H1 (cell line): ENCODE measurements at regions not wholly inside any gene's neighbourhood (a gene's known extent, or its start where the extent isn't known, plus 50 kb on each side); places are given as distances from the start of the nearest gene placed in this dataset.

Source experiments
- CTCF ChIA-PET: fragments of 300-600 bp; sonication (Branson Sonifier 250); formaldehyde crosslinking; loops from one replicate; lab custom pipeline; 2021; ENCODE audit not compliant: partially characterized antibody; lab: Charles Lee
- POLR2A ChIA-PET: fragments of 300-600 bp; sonication (Branson Sonifier 250); formaldehyde crosslinking; loops from one replicate; lab custom pipeline; 2021; ENCODE audit warnings: inconsistent platforms; ENCODE audit not compliant: partially characterized antibody; lab: Charles Lee
- DNase-seq, 2 experiments: peaks; one replicate each; pipeline versions ENCODE4 v3.0.0 to v3.0.0-alpha.2; 2010 to 2022; ENCODE audit warnings: low spot score in 2 of 2, low read depth in 1 of 2, mixed read lengths in 1 of 2
- FAIRE-seq: peaks from 2 replicates; lab custom pipeline; 2011; peaks lifted over from hg19 to GRCh38; lab: Jason Lieb, UNC
- H2AFZ ChIP-seq: 2 replicates; pipeline ENCODE4 v1.8.1; 2012; ENCODE audit warnings: low read length, inconsistent platforms
- H2AK5ac ChIP-seq: 2 replicates; pipeline ENCODE4 v1.6.1; 2013; ENCODE audit warnings: low read depth, low read length
- H2BK120ac ChIP-seq: replicated peaks from 2 replicates; pipeline ENCODE3; 2013; ENCODE audit warnings: low read depth, low read length, inconsistent platforms
- H2BK12ac ChIP-seq: 2 replicates; pipeline ENCODE4 v1.6.1; 2013; ENCODE audit warnings: low read depth, low read length
- H2BK15ac ChIP-seq: 2 replicates; pipeline ENCODE4 v1.6.1; 2013; ENCODE audit warnings: low read length
- H2BK20ac ChIP-seq: 2 replicates; pipeline ENCODE4 v1.6.1; 2013; ENCODE audit warnings: low read length
- H2BK5ac ChIP-seq: 2 replicates; pipeline ENCODE4 v1.6.1; 2013; ENCODE audit warnings: low read depth, low read length
- H3K14ac ChIP-seq: 2 replicates; pipeline ENCODE4 v1.6.1; 2013; ENCODE audit warnings: inconsistent platforms; ENCODE audit not compliant: insufficient read length
- H3K18ac ChIP-seq: 2 replicates; pipeline ENCODE4 v1.6.1; 2013; ENCODE audit warnings: low read length; ENCODE audit errors: extremely low read depth
- H3K23ac ChIP-seq: 2 replicates; pipeline ENCODE4 v1.6.1; 2013; ENCODE audit warnings: inconsistent platforms; ENCODE audit not compliant: insufficient read length
- H3K23me2 ChIP-seq: 2 replicates; pipeline ENCODE4 v1.6.1; 2013; ENCODE audit warnings: low read depth, low read length
- H3K27ac ChIP-seq: 2 replicates; pipeline ENCODE4 v1.6.1; 2011; ENCODE audit warnings: low read depth, low read length, inconsistent platforms
- H3K27me3 ChIP-seq, 4 experiments: replicated peaks in 1 of 4; 1 replicate in 1 of 4; 2 replicates in 3 of 4; pipeline versions ENCODE4 v1.6.1 to v1.8.1; 2011 to 2013; ENCODE audit warnings: low read length in 3 of 4, mild to moderate bottlenecking in 3 of 4, inconsistent platforms in 2 of 4, mixed read lengths in 2 of 4, moderate library complexity in 1 of 4; ENCODE audit not compliant: control insufficient read depth in 3 of 4, insufficient read depth in 3 of 4; ENCODE audit errors: extremely low read depth in 1 of 4
- H3K36me3 ChIP-seq, 4 experiments: 2 replicates each; pipeline versions ENCODE4 v1.6.1 to v1.8.1; 2011 to 2013; ENCODE audit warnings: mild to moderate bottlenecking in 4 of 4, low read length in 3 of 4, moderate library complexity in 2 of 4, control low read depth in 1 of 4, inconsistent platforms in 1 of 4; ENCODE audit not compliant: insufficient read depth in 4 of 4, control insufficient read depth in 2 of 4
- H3K4ac ChIP-seq: replicated peaks from 2 replicates; pipeline ENCODE3; 2013; ENCODE audit warnings: low read length, low read depth, mixed read lengths, inconsistent platforms; ENCODE audit not compliant: insufficient read length
- H3K4me1 ChIP-seq, 4 experiments: replicated peaks in 1 of 4; 1 replicate in 1 of 4; 2 replicates in 3 of 4; pipeline versions ENCODE4 v1.6.1 to v1.8.1; 2011 to 2013; ENCODE audit warnings: low read length in 3 of 4, inconsistent platforms in 2 of 4, mixed read lengths in 1 of 4; ENCODE audit not compliant: insufficient read depth in 4 of 4, control insufficient read depth in 3 of 4
- H3K4me2 ChIP-seq, 2 experiments: 2 replicates each; pipeline versions ENCODE4 v1.6.1 to v1.8.1; 2011 to 2013; ENCODE audit warnings: low read depth in 2 of 2, low read length in 2 of 2, control low read depth in 1 of 2, inconsistent platforms in 1 of 2, mild to moderate bottlenecking in 1 of 2; ENCODE audit not compliant: insufficient read depth in 1 of 2
- H3K4me3 ChIP-seq, 4 experiments: fragments of 200-600, 300-600 bp in 1 of 4; sonication (generic), shearing (Covaris generic), sonication (Bioruptor Twin) in 1 of 4; 2 replicates each; pipeline versions ENCODE4 v1.5.1 to v1.8.1; 2011 to 2016; ENCODE audit warnings: low read length in 4 of 4, low read depth in 3 of 4, control low read depth in 2 of 4, inconsistent platforms in 2 of 4, mild to moderate bottlenecking in 2 of 4, mixed read lengths in 1 of 4, moderate library complexity in 1 of 4; ENCODE audit not compliant: insufficient read depth in 2 of 4; ENCODE audit errors: extremely low read depth in 1 of 4
- H3K56ac ChIP-seq: replicated peaks from 2 replicates; pipeline ENCODE3; 2013; ENCODE audit warnings: low read depth, mild to moderate bottlenecking, mixed read lengths, low read length, inconsistent platforms; ENCODE audit not compliant: insufficient read length
- H3K79me1 ChIP-seq: 2 replicates; pipeline ENCODE4 v1.6.1; 2013; ENCODE audit warnings: low read depth, low read length, control low read depth
- H3K79me2 ChIP-seq, 2 experiments: 2 replicates each; pipeline versions ENCODE4 v1.6.1 to v1.8.1; 2012 to 2013; ENCODE audit warnings: low read length in 2 of 2, mild to moderate bottlenecking in 2 of 2, inconsistent platforms in 1 of 2; ENCODE audit not compliant: insufficient read depth in 2 of 2, control insufficient read depth in 1 of 2
- H3K9ac ChIP-seq, 4 experiments: replicated peaks in 1 of 4; 1 replicate in 1 of 4; 2 replicates in 3 of 4; pipeline versions ENCODE4 v1.6.1 to v1.8.1; 2011 to 2013; ENCODE audit warnings: low read depth in 3 of 4, low read length in 3 of 4, control low read depth in 2 of 4, mild to moderate bottlenecking in 2 of 4, moderate library complexity in 2 of 4, inconsistent platforms in 1 of 4; ENCODE audit errors: extremely low read depth in 1 of 4
- H3K9me3 ChIP-seq, 2 experiments: 2 replicates each; pipeline versions ENCODE4 v1.6.1 to v1.8.1; 2012 to 2013; ENCODE audit warnings: mild to moderate bottlenecking in 2 of 2, moderate library complexity in 2 of 2, control low read depth in 1 of 2, inconsistent platforms in 1 of 2, low read depth in 1 of 2, low read length in 1 of 2, mixed read lengths in 1 of 2; ENCODE audit not compliant: insufficient read depth in 2 of 2
- H4K20me1 ChIP-seq, 2 experiments: replicated peaks in 1 of 2; 2 replicates each; pipeline versions ENCODE3 to v1.8.1; 2011 to 2013; ENCODE audit warnings: inconsistent platforms in 2 of 2, low read length in 2 of 2, mild to moderate bottlenecking in 1 of 2; ENCODE audit not compliant: insufficient read depth in 2 of 2, control insufficient read depth in 1 of 2
- H4K5ac ChIP-seq: 2 replicates; pipeline ENCODE4 v1.6.1; 2013; ENCODE audit warnings: low read length, low read depth, mixed read lengths, inconsistent platforms; ENCODE audit not compliant: insufficient read length
- H4K8ac ChIP-seq: 2 replicates; pipeline ENCODE4 v1.8.0; 2013; ENCODE audit warnings: mild to moderate bottlenecking, moderate library complexity, low read length, inconsistent platforms; ENCODE audit not compliant: insufficient read depth; ENCODE audit errors: extremely low read depth
- H4K91ac ChIP-seq: replicated peaks from 2 replicates; pipeline ENCODE3; 2013; ENCODE audit warnings: low read length, mixed read lengths, inconsistent platforms; ENCODE audit not compliant: insufficient read length
- CEBPB ChIP-seq: IDR thresholded peaks from 2 replicates; pipeline ENCODE4 v1.6.1; 2012; ENCODE audit warnings: low read depth, low read length
- RAD21 ChIP-seq, 2 experiments: IDR thresholded peaks in 1 of 2; conservative IDR thresholded peaks in 1 of 2; 2 replicates each; pipeline ENCODE4 v1.6.1; 2011; ENCODE audit warnings: low read depth in 2 of 2, low read length in 2 of 2, improper control_type of control experiment in 1 of 2, inconsistent platforms in 1 of 2, mild to moderate bottlenecking in 1 of 2, moderate library complexity in 1 of 2
- SIN3A ChIP-seq, 2 experiments: IDR thresholded peaks in 1 of 2; conservative IDR thresholded peaks in 1 of 2; 2 replicates each; pipeline ENCODE4 v1.6.1; 2011 to 2012; ENCODE audit warnings: low read length in 2 of 2, improper control_type of control experiment in 1 of 2, low read depth in 1 of 2, mild to moderate bottlenecking in 1 of 2
- SUZ12 ChIP-seq: fragments of 200-600 bp; sonication (generic); IDR thresholded peaks from 2 replicates; pipeline ENCODE4 v1.6.1; 2012; ENCODE audit warnings: mild to moderate bottlenecking, inconsistent platforms, low read length, moderate library complexity, mixed read lengths
- WGBS, 2 experiments: shearing (Covaris generic) in 1 of 2; methylation state at CpG; one replicate each; pipeline versions ENCODE4 v1.1.6 to v1.1.7; 2013 to 2015; ENCODE audit warnings: low lambda C conversion rate in 2 of 2, mixed read lengths in 2 of 2, inconsistent platforms in 1 of 2, low coverage in 1 of 2, missing lambda C conversion rate in 1 of 2; ENCODE audit not compliant: insufficient replicate concordance in 2 of 2, insufficient coverage in 1 of 2, insufficient read length in 1 of 2; ENCODE audit errors: extremely low coverage in 1 of 2, missing lambda C conversion rate in 1 of 2; 5-methylcytosine and 5-hydroxymethylcytosine counted together
- TF ChIP-seq, protein P1 (sequence below), 3 experiments: IDR thresholded peaks; 1 replicate in 2 of 3; 2 replicates in 1 of 3; pipeline versions ENCODE4 v1.5.1 to v1.6.1; 2011; ENCODE audit warnings: low read length in 3 of 3, mild to moderate bottlenecking in 3 of 3, inconsistent platforms in 2 of 3, low read depth in 1 of 3, moderate library complexity in 1 of 3; ENCODE audit not compliant: insufficient read depth in 1 of 3; ENCODE audit errors: control extremely low read depth in 1 of 3

DNA sequence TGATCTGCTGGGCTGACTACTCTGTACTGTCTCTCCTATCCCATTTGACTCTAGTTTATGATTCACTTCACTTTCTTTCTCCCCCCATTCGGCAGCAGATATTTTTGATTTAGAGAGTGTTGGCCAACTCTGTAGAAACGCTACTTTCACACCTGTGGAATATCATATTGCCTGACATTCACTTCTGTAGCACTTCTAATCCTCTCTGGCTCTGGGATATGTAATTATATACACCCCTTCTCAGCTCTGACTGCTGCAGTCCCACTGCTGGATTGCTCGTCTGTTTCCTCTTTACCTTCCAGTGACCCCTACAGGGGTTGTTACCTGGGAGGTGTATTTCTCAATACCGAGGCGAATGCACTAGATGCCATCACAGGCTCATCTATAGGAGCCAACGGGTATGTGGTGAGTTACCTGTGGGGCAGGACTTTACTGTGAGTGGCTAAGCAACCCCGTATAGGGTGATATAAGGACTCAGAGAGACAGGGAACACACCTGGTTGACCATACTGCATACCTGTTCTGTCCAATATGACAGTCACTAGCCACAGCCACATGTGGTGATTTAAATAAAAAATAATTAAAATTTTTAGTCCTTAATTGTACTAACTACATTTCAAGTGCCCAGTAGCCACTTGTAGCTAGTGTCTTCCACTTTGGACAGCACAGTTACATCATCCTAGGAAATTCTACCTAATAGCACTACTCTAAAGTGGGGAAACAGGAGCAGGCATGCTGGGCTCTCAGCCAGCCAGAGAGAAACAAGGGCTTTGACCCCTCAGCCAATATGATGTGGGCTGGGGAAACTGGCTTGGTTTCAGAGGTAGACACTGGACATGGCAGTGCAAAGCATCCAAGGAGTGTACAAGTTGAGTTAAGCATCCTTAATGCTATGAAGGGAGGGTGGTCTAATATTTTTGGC, 95.0 kb downstream of the C12orf75 start:
- no peak overlapping the region for H2BK5ac ChIP-seq
- H3K14ac ChIP-seq, result no peak overlapping the region
- H4K5ac ChIP-seq, result no peak overlapping the region
- CTCF ChIA-PET, result interaction anchor here (1.1 kb wide), 2 partner anchors 139 to 349 kb away, joined by 3 read pairs; no protein-coding TSS in a partner anchor
- DNase-seq, result no peak
- H4K91ac ChIP-seq, result no peak overlapping the region
- H3K79me1 ChIP-seq, result no peaks in the 10 kb centered on the region
- H3K36me3 ChIP-seq, result no peaks in the 10 kb centered on the region
- H3K4me1 ChIP-seq, result no peaks in the 10 kb centered on the region
- H3K4ac ChIP-seq, result no peak overlapping the region
- no peak overlapping the region for H2BK15ac ChIP-seq
- H2BK20ac ChIP-seq, result 0 out of 2 replicates have a peak overlapping the region, but pooled peaks have one; percentile 10
- H3K23me2 ChIP-seq, result no peaks in the 10 kb centered on the region; the same call in 1 of the 2 replicates
- H3K9me3 ChIP-seq, result no peaks in the 10 kb centered on the region; a peak in 1 of 4 replicates
- no peak overlapping the region for H3K18ac ChIP-seq
- no peak overlapping the region for H3K4me3 ChIP-seq
- no peak overlapping the region for H3K9ac ChIP-seq
- no peak overlapping the region for H3K27ac ChIP-seq
- no peak overlapping the region for H3K4me2 ChIP-seq
- H4K8ac ChIP-seq, result no peak overlapping the region
- no peak for FAIRE-seq
- TF ChIP-seq, protein P1, sequence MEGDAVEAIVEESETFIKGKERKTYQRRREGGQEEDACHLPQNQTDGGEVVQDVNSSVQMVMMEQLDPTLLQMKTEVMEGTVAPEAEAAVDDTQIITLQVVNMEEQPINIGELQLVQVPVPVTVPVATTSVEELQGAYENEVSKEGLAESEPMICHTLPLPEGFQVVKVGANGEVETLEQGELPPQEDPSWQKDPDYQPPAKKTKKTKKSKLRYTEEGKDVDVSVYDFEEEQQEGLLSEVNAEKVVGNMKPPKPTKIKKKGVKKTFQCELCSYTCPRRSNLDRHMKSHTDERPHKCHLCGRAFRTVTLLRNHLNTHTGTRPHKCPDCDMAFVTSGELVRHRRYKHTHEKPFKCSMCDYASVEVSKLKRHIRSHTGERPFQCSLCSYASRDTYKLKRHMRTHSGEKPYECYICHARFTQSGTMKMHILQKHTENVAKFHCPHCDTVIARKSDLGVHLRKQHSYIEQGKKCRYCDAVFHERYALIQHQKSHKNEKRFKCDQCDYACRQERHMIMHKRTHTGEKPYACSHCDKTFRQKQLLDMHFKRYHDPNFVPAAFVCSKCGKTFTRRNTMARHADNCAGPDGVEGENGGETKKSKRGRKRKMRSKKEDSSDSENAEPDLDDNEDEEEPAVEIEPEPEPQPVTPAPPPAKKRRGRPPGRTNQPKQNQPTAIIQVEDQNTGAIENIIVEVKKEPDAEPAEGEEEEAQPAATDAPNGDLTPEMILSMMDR (IDR thresholded peaks at IDR 0.05; ENCODE audit: control extremely low read depth in 1 of 3, insufficient read depth in 1 of 3, low read depth in 1 of 3, low read length in 3 of 3), result peak in 2 of 3 experiments; percentile 6 to 32; a peak in 2 of 4 replicates
- TF ChIP-seq SUZ12, result no peak
- TF ChIP-seq CEBPB, result no peak
- peak; percentile 50 to 61 for TF ChIP-seq RAD21 (IDR thresholded peaks at IDR 0.05 in 1 of 2, conservative IDR thresholded peaks at IDR 0.05 in 1 of 2; ENCODE audit: low read depth in 2 of 2, low read length in 2 of 2)
- no peak for TF ChIP-seq SIN3A (conservative IDR thresholded peaks at IDR 0.05 in 1 of 2, IDR thresholded peaks at IDR 0.05 in 1 of 2; ENCODE audit: low read depth in 1 of 2, low read length in 2 of 2)
- TF ChIP-seq, all 59 proteins: peak for 2
- POLR2A ChIA-PET, result no interaction called here
- 79% methylated on average over 7 of the region's 7 CpGs; no CpG with 5 or more reads in 1 of the 2 experiments for WGBS, 2 experiments
- Histone ChIP-seq H3K79me2 (no peaks in the 10 kb centered on the region), H3K23ac (no peak overlapping the region), H3K27me3 (no peaks in the 10 kb centered on the region), H2BK12ac (no peak overlapping the region), H3K56ac (no peak overlapping the region), H2AK5ac (no peak overlapping the region), H2AFZ (no peak overlapping the region), H4K20me1 (no peaks in the 10 kb centered on the region), H2BK120ac (no peak overlapping the region)
